HG03066 (cell line): ENCODE measurements at regions not wholly inside any gene's neighbourhood (a gene's known extent, or its start where the extent isn't known, plus 50 kb on each side); places are given as distances from the start of the nearest gene placed in this dataset.

Experiments
- ATAC-seq: cut with Tn5 transposase; IDR thresholded peaks from one replicate; pipeline ENCODE4 v1.9.1; 2021; ENCODE audit warnings: low read depth; ENCODE audit not compliant: unreplicated experiment

DNA sequence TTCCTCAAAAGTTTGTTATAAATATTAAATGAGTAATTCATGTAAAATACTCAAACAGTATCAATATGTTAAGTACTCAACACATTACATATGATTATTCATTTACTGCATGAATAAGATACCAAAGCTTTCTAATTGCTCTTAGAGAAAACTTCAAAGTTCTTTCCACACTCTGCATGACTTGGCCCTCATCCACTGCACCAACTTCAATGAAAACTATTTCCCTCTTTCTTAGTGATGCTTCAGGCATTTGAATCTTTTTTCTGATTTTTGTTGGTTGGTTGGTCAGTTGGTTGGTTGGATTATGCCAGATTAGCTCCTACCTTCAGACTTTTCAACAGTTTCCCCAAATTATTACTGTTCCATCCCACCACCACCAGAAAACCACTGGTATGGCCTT lies 314.7 kb upstream of the RGMB start:
- no peak for ATAC-seq

DNA sequence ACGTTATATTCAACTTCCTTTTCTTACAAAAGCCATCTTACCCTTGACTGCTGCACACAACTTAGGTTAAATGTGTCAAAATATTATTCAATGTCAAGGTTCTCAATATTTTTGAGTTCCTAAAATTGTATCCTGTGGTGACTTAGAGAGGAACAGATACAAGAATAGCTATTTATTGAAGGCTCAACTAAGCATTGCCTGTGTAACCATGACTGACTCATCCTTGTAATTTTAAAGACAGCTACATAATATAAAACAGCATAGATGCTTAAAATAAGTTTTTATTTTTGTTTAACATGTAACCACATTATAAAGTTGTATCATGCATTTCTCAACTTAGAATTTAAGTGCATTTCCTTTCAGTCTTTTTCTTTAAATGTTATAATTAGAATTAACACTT lies 312.9 kb upstream of the RGMB start:
- ATAC-seq = no peak

DNA sequence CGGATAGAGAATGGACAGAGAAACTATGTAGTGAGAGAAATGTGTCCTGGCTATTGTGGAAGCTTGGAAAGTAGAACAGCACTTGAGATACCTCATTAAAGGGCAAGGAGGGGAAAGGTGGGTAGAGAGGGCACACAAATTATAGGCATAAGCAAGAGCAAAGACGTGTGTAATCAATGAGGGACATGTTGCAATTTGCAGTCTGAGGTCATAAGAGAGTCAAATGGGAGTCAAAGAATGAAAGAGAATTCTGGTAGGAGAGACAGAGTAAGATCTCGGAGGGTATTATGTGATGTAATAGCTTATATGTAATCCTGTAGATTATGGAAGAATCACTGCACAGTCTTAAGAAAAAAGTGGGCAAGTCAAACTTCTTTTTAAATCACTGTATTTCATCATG lies 312.0 kb upstream of the RGMB start:
- no peak for ATAC-seq

DNA sequence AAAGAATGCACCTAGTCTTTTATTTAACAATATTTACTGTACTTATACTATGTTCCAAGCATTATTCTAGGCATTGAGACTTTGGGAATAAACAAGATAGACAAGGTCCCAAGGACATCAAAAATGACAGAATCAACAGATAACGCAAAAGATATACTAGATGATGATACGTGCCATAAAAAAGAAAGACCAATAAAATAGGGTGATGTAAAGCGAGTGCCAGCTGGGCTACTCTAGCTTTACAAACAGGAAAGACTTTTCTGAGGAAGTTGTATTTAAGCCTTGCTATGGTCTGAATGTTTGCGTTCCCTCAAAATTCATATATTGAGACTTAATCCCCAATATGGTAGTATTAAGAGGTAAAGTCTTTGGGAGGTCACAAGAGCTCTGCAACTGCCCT lies 310.2 kb upstream of the RGMB start:
- ATAC-seq = no peak

DNA sequence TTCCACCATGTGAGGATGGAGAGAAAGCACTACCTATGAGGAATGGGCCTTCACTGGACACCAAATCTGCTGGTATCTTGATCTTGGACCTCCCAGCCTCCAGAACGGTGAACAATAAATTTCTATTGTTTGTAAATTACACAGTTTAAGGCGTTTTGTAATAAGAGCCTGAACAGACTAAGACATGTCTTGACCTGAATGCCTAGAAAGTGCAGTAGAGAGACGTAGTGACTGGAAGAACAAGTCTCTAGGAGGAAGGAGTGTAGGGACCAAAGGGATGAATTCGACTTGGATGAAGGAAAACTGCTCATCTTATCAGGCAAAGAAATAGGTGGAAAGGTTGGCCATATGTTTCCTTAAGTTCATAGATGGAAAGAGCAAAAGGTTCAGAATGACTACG lies 309.8 kb upstream of the RGMB start:
- ATAC-seq = no peak

DNA sequence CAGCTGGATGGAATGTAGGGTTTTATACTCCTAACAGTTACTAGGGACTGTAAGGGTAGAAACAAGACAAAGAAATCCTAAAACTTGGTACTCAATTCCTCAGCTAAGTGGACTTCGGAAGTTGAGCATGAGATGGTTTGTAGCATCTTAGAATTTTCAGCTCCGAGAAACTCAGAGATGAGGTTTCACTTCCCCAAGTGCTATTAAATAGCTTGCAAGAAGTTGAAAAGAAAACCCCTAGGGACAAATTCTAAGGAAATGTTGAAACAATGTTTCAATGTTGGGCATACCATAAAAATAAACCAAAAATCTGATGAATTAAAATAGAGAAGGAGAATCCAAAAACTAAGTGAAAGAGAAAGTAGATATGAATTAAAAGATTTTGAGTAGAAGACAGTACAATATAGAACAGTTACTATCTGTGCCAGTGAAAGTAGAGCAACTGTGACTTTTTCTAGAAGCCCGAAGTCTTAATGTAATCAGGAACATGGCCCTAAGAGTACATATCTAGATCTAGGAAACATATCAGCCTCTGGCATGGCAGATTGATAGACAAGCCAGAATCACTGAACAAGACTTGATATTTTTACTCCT lies 308.6 kb upstream of the RGMB start:
- ATAC-seq = peak; percentile 69

DNA sequence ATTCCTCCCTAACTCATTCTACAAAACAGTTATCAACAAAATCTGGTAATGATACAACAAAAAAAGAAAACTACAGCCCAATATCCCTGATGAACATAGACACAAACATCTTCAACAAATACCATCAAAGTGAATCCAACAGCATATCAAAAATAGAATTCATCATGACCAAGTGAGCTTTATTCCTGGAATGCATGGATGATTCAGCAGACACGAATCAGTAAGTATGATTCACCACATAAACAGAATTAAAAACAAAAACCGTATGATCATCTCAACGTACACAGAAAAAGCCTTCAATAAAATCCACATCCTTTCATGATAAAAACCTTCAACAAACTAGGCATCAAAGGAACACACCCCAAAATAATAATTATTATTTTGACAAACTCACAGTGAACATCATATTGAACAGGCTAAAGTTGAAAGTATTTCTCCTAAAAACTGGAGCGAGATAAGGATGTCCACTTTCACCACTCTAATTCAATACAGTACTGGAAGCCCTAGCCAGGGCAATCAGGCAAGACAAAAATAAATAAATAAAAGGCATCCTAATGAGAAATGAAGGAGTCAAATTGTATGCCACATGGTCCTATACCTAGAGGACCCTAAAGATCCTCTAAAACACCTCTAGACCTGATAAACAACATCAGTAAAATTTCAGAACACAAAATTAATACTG lies 305.1 kb upstream of the RGMB start:
- ATAC-seq = no peak

DNA sequence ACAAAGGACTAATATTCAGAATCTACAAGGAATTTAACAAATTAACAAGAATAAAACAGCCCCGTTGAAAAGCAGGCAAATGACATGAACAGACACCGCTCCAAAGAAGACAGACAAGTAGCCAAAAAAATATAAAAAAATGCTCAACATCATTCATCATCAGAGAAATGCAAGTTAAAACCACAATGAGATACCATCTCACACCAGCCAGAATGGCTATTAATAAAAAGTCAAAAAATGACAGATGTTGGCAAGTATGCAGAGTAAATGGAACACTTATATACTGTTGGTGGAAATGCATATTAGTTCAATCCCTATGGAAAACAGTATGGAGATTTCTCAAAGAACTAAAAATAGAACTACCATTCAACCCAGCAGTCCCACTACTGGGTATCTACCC lies 302.7 kb upstream of the RGMB start:
- ATAC-seq = no peak

DNA sequence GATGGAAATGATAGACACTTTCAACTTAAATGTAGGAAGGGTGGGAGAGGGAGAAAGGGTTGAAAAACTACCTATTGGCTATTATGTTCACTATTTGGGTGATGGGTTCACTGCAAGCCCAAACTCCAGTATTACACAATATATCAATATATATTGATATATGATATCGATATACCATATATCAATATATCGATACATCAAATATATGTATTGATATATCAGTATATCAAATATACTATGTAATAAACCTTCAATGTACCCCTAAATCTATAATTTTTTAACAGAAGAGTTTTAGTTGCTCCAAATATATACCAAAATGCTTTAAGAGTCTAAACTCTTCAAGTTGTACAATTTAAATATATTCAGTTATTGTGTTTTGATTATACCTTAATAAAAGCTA lies 302.0 kb upstream of the RGMB start:
- ATAC-seq = no peak

DNA sequence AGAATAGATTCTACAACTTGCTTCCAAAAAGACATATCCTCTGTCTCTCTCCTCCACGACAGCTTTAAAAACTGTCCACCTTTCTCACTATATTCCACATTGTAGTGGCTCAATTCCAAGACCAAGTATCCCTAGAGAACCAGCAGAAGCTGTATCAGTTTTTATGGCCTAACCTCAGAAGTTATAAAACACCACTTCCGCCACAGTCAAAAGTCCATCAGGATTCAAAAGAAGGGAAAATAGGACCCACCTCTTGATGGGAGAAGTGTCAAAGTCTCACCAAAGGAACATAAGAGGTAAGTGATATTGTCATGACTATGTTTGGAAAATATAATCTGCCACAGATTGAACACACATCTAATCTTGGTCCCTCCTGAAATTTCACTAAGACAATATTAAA lies 299.2 kb upstream of the RGMB start:
- no peak for ATAC-seq

DNA sequence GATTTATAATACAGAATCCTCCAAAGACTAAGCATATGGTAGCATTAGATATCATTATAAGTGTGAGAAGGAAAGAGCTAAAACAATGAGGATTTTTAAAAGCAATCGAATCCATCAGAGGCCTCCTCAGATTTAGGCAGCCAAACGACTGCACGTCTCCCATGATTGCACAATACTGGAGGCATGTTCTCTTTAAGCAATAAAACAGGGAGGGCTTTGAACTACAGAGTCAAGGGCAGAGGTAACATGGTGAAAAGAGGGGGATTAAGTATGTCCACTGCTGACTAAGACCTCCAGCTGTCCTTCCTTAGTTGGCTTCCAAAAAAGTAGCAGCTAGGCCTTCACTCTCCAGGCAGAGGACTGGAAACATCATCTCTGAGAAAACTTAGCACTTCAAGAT lies 298.7 kb upstream of the RGMB start:
- ATAC-seq = no peak

DNA sequence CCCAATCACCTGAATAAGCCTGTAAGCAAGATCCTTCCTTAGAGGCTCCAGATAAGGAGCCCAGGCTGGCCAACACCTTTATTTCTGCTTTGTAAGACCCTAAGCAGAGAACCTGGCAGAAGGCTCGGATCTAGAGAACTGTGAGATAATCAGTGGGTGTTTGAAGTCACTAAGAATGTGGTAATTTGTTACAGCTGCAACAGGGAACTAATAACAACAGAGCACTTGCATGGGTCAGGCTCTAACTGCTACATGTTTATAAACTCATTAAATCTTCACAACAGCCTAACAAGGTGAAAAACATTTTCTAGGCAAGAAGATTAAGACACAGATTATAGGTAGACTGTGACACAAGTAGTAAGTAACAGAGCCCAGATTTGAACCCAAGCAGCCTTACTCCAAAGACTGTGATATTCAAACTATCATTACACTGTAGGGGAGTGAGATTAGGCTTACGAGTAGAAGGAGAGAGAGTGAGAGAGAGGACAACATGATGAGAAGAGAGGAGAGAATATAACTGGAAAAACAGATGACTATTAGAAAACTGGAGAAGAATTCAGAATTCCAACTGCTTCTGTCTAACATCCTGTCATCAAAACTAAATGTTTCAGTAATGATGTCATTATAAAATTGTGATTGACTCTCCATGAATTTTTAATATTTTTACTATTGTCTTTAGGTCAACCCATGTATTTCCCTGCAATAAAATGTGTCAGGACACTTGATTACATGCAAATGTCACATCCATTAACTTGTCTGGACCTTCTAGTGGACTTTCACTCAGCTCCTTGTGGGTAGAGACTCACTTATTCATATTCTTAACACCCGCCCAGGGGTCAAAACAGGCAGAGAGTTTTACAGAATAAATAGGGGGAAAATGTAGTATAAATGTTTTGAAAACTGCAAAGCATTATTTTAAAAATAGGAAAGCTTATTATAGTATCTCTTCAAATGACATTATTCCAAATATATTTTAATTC lies 290.9 kb upstream of the RGMB start:
- no peak for ATAC-seq

DNA sequence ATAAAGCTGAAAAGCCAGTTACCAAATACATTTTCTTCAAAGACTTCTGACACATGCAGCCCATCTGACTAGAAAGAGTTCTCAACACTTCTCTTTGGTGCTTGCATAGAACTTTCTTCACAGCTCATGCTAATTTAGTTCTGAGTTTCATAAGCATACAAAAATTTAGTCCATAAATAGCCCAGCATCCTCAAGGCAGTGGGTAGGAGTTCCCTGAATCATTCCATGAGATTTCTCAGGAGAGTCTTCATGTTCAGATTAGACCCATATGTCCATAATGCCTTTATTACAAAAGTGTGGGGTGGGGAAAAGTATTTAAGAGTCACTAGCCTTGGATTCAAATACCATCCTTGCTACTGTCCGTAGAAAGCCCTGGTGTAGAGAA lies 290.2 kb upstream of the RGMB start:
- ATAC-seq = no peak

DNA sequence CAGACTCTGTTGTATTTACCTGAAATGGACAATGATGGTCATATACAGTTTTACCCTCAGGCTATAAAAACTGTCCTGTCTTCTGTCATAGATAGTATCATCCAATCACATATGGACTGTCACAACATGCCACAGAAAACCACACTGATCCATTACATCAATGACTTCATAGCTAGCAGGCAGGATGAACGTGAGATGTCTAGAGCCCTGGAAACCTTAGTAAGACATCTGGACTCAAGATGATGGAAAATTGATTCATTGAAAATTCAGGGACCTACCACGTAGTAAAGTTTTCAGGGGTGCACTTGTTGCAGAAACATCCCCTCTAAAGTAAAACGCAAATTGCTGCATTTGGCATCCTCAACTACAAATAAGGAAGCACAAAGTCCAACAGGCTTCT lies 284.4 kb upstream of the RGMB start:
- no peak for ATAC-seq

DNA sequence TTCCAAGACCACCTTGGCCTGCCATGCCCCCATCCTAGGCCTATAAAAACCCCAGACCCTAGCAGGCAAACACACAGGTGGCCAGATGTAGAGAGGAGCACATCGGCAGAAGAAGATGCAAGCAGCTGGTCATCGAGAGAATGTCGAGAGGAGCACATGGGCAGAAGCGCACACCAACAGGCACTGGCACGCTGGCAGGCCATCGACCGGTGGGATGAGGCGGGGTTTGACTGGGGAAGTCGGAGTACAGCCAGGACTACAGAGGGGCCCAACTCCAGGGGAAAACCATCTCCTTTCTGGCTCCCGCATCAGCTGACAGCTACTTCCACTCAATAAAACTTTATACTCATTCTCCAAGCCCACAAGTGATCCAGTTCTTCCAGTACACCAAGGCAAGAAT lies 283.1 kb upstream of the RGMB start:
- no peak for ATAC-seq

DNA sequence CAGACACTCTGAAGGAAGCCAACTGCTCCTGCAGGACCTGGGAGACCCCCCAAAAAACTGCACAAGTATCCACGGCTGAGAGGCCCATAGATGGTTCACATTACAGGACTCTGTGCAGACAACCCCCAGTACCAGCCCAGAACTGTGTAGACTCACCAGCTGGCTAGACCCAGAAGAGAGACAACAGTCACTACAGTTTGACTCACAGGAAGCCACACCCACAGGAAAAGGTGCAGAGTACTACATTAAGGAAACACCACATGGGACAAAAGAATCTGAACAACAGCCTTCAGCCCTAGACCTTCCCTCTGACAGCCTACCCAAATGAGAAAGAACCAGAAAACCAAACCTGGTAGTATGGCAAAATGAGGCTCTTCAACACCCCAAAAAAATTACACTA lies 281.2 kb upstream of the RGMB start:
- ATAC-seq = no peak

DNA sequence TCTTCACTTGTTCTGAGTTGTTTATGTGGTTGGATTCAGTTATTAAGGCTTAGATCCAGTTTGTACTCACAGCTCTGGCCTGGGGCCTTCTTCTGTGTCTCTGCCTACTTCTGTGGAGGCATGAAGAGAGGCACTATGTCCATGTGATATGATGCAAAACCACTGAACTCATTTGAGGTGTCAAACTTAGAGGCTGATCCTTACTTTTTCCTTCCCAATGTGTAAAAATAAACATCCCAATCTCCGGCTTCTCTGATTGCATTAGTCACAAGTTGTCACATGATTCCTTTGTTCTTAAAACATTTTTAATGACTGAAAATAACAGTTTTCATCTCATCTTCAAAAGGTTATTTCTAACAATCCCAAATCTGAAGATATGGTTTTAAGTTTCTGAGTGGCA lies 276.0 kb upstream of the RGMB start:
- ATAC-seq = no peak

DNA sequence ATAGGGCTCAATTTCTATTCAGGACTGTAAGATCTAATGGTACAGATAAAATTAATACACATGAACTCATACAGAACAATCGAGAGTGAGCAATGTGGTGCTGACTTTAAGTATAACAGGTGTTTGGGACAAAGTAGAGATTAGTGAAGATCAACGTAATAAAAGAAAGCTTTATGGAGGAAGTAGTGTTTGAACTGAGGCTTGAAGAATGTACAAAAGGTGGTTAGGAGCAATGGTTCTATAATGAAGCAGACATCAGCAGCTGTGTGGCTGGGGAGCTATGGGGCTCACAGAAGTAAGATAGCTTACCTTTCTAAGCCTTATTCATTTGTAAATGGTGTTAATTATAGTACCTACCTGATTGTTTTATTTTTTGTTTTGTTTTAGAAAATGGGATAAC lies 275.4 kb upstream of the RGMB start:
- ATAC-seq = no peak

DNA sequence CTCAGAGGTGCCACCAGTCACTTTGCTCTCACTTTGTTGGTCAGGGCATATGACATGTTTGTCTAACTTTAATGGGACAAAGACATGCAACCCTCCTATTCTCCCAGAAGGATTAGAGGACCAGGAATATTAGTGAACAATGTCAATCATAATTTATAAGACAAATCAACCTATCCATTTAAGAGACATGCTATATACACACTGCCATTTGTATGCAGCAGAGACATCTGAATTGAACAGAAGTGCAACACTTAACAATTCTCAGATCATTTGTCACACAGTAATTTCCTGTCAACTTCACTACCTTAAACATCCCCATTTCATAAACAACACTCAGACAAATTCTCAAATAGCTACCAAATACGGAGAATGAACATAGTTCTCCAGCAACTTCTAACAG lies 273.6 kb upstream of the RGMB start:
- ATAC-seq = no peak

DNA sequence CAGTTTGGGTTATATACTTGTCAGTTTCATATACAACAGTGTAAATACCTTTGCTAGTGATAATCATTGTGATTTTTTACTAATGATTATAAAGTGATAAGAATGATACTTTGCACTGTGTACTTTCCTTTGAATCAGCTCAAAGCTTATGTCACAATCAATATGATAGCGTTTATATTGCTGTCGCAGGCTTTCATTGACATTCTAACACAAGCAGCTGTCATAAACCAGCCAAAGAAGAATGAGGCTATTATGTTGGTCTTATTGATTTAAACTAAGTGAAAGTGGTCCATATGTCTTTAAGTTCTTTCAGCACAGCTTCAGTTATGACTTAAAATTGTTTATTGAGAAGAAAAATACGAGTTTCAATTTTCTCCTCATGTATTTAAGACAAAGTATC lies 272.7 kb upstream of the RGMB start:
- no peak for ATAC-seq

DNA sequence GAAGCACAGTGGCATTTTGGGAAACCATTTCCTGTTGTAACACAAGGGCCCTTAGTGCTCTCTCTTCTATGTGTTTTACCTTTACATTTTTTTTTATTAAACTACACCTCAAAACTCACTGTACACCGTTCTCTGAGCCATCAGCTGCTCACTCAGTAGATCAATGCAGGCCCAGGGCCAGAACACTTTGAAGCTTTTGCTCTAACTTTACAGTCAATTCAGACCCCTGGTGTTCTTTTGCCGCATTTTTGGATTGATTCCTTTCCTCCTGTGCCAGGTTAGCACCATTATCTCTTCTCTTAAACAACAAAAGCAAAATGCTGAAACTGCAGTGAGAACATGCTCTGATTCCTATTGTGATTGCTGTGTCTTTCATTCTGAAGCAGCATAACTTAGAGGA lies 269.8 kb upstream of the RGMB start:
- ATAC-seq = no peak

DNA sequence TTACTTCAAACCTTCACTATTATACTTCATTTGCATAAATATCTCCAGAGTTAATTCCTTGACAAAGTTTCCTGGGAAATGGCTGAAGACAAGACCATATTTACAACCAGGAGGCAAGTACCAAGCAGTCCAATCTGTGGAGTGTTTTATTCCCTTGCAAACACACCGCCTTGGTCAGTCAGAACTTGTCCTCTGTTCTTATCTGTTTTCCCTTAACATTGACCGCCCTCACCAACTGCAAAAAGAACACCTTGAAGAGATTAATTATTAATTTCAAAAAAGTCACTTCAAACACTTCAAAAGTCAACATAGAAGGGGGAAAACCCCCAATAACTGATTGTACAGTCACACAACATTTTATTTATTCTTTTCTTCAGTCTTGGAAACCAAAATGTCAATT lies 269.0 kb upstream of the RGMB start:
- ATAC-seq = no peak
